HEK293 (cell line): ENCODE measurements at regions not wholly inside any gene's neighbourhood (a gene's known extent, or its start where the extent isn't known, plus 50 kb on each side); places are given as distances from the start of the nearest gene placed in this dataset.

Experiments used
- CTCF ChIA-PET: fragments of 350-600 bp; formaldehyde crosslinking; extraction: SDS; loops from one replicate; lab custom pipeline; 2021; ENCODE audit warnings: antibody characterized with exemption; lab: Yijun Ruan, JAX
- POLR2A ChIA-PET: fragments of 300-600 bp; formaldehyde crosslinking; extraction: SDS; loops from one replicate; lab custom pipeline; 2020; ENCODE audit warnings: antibody characterized with exemption, inconsistent platforms; lab: Yijun Ruan, JAX
- H3K27ac ChIP-seq: fragments of 200-500 bp; sonication (Bioruptor generic); 2 replicates; pipeline ENCODE4 v1.5.1; 2014; ENCODE audit warnings: low read depth, low read length, control low read depth, inconsistent platforms; ENCODE audit errors: extremely low read depth
- H3K36me3 ChIP-seq, 2 experiments: fragments of 200-500 bp in 1 of 2; sonication (Bioruptor generic) in 1 of 2; 1 replicate in 1 of 2; 2 replicates in 1 of 2; pipeline ENCODE4 v1.5.1; 2014 to 2017; ENCODE audit warnings: inconsistent platforms in 2 of 2, low read length in 2 of 2; ENCODE audit not compliant: control insufficient read depth in 2 of 2, insufficient read depth in 1 of 2
- H3K4me1 ChIP-seq: fragments of 200-500 bp; sonication (Bioruptor generic); 2 replicates; pipeline ENCODE4 v1.5.1; 2014; ENCODE audit warnings: mild to moderate bottlenecking, low read length, inconsistent platforms; ENCODE audit not compliant: control insufficient read depth, insufficient read depth
- H3K4me3 ChIP-seq: 2 replicates; pipeline ENCODE4 v1.5.1; 2011; ENCODE audit warnings: low read depth, mild to moderate bottlenecking, control low read depth, low read length, moderate library complexity
- H3K9me3 ChIP-seq: fragments of 200-500 bp; sonication (Bioruptor generic); 2 replicates; pipeline ENCODE4 v1.5.1; 2014; ENCODE audit warnings: low read depth, low read length, inconsistent platforms; ENCODE audit not compliant: control insufficient read depth, insufficient read depth
- KLF9 ChIP-seq: fragments of 450-650 bp; formaldehyde crosslinking; IDR thresholded peaks from 2 replicates; pipeline ENCODE4 v1.5.1; 2016; ENCODE audit warnings: missing biosample characterization, missing genetic modification characterization, low read depth
- OSR2 ChIP-seq: fragments of 450-650 bp; formaldehyde crosslinking; IDR thresholded peaks from 2 replicates; pipeline ENCODE4 v1.5.1; 2016; ENCODE audit warnings: missing biosample characterization, missing genetic modification characterization
- SCRT1 ChIP-seq: fragments of 450-650 bp; formaldehyde crosslinking; IDR thresholded peaks from 2 replicates; pipeline ENCODE4 v1.5.1; 2016; ENCODE audit warnings: missing biosample characterization, missing genetic modification characterization, borderline replicate concordance
- WT1 ChIP-seq: fragments of 450-650 bp; formaldehyde crosslinking; IDR thresholded peaks from 2 replicates; pipeline ENCODE4 v1.5.1; 2016; ENCODE audit warnings: missing biosample characterization, missing genetic modification characterization
- YY1 ChIP-seq: fragments of 450-650 bp; formaldehyde crosslinking; IDR thresholded peaks from 2 replicates; pipeline ENCODE4 v1.5.1; 2018; ENCODE audit warnings: missing biosample characterization, missing genetic modification characterization
- ZNF112 ChIP-seq: fragments of 450-650 bp; formaldehyde crosslinking; IDR thresholded peaks from 2 replicates; pipeline ENCODE4 v1.5.0; 2017; ENCODE audit warnings: missing biosample characterization, missing genetic modification characterization
- ZNF24 ChIP-seq: fragments of 450-650 bp; formaldehyde crosslinking; IDR thresholded peaks from 2 replicates; pipeline ENCODE4 v1.5.1; 2016; ENCODE audit warnings: missing biosample characterization, missing genetic modification characterization
- ZNF311 ChIP-seq: fragments of 450-650 bp; formaldehyde crosslinking; IDR thresholded peaks from 2 replicates; pipeline ENCODE4 v1.5.1; 2017; ENCODE audit warnings: missing biosample characterization, missing genetic modification characterization, borderline replicate concordance
- ZNF324 ChIP-seq: fragments of 450-650 bp; formaldehyde crosslinking; IDR thresholded peaks from 2 replicates; pipeline ENCODE4 v1.5.1; 2016; ENCODE audit warnings: missing biosample characterization, missing genetic modification characterization
- ZNF354C ChIP-seq: fragments of 450-650 bp; formaldehyde crosslinking; IDR thresholded peaks from 2 replicates; pipeline ENCODE4 v1.5.1; 2016; ENCODE audit warnings: missing biosample characterization, missing genetic modification characterization, low read depth, borderline replicate concordance
- ZNF416 ChIP-seq: fragments of 450-650 bp; formaldehyde crosslinking; IDR thresholded peaks from 2 replicates; pipeline ENCODE4 v1.5.1; 2016; ENCODE audit warnings: missing biosample characterization, missing genetic modification characterization
- ZNF548 ChIP-seq: fragments of 450-650 bp; formaldehyde crosslinking; IDR thresholded peaks from 2 replicates; pipeline ENCODE4 v1.5.1; 2016; ENCODE audit warnings: missing biosample characterization, missing genetic modification characterization
- ZNF549 ChIP-seq: fragments of 450-650 bp; IDR thresholded peaks from 2 replicates; pipeline ENCODE4 v1.5.1; 2018; ENCODE audit warnings: missing biosample characterization, missing genetic modification characterization, mild to moderate bottlenecking, inconsistent platforms, moderate library complexity
- ZNF664 ChIP-seq: fragments of 450-650 bp; formaldehyde crosslinking; IDR thresholded peaks from 2 replicates; pipeline ENCODE4 v1.5.1; 2016; ENCODE audit warnings: missing biosample characterization, missing genetic modification characterization
- ZSCAN30 ChIP-seq: fragments of 450-650 bp; IDR thresholded peaks from 2 replicates; pipeline ENCODE4 v1.5.1; 2018; ENCODE audit warnings: missing biosample characterization, mild to moderate bottlenecking, missing genetic modification characterization, moderate library complexity
- TF ChIP-seq, protein P1 (sequence below): fragments of 450-650 bp; formaldehyde crosslinking; IDR thresholded peaks from 2 replicates; pipeline ENCODE4 v1.5.1; 2016; ENCODE audit warnings: missing biosample characterization, missing genetic modification characterization, borderline replicate concordance
- TF ChIP-seq, protein P2 (sequence below): fragments of 450-650 bp; formaldehyde crosslinking; IDR thresholded peaks from 2 replicates; pipeline ENCODE4 v1.5.1; 2017; ENCODE audit warnings: missing biosample characterization, missing genetic modification characterization
- TF ChIP-seq, protein P3 (sequence below): fragments of 450-650 bp; IDR thresholded peaks from 2 replicates; pipeline ENCODE4 v1.5.1; 2018; ENCODE audit warnings: missing biosample characterization, missing genetic modification characterization
- TF ChIP-seq, protein P4 (sequence below): fragments of 450-650 bp; formaldehyde crosslinking; IDR thresholded peaks from 2 replicates; pipeline ENCODE4 v1.5.1; 2017; ENCODE audit warnings: missing biosample characterization, missing genetic modification characterization
- TF ChIP-seq, protein P5 (sequence below): fragments of 450-650 bp; formaldehyde crosslinking; IDR thresholded peaks from 2 replicates; pipeline ENCODE4 v1.5.1; 2016; ENCODE audit warnings: missing biosample characterization, missing genetic modification characterization

DNA sequence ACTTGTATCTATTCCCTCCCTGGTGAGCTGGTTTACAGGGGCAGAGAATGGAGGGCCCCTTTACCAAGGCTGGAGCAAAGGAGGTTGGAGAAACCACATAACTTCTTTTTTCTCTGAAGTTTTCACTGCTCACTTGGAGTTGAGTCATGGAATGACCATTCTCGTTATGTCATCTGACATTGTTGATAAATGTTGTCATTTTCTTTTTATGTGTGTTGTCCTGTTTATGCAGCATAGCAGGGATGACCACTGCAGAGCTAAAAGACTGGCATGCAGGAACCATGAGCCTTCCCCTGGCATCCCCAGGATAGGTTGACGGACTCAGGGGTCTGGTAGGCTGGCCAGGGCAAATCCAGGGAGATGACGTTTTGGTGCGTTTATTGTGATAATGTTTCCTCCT lies 256.8 kb upstream of the DDHD1 start (continued):
- TF ChIP-seq ZNF324 (tag by site-specific recombination) (no peak), ZSCAN30 (tag by site-specific recombination) (no peak)

DNA sequence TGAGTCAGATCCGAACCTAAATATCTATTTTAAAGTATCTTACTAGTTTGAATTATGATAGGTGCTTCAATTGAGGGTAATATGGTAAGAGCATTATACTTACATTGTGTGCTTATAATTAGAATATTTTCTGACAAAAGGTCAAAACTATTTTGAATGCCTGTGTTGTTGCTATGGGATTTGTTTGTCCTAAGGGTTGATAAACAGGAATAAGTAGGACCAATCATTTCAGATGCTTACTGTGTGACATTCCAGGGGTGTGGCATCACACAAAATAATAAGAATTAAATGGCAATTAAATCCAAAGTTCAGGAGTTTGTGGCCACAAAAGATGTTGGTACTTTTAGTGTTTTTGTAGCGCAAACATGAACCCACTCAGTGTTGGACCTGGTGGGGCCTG lies 256.2 kb upstream of the DDHD1 start:
- Histone ChIP-seq H3K4me1 (no peaks in the 10 kb centered on the region), H3K36me3 (no peaks in the 10 kb centered on the region), H3K4me3 (no peak overlapping the region), H3K27ac (no peak overlapping the region), H3K9me3 (no peaks in the 10 kb centered on the region)
- ChIA-PET POLR2A (no interaction called here), CTCF (no interaction called here)
- TF ChIP-seq YY1 (tag by site-specific recombination) (no peak), ZNF416 (tag by site-specific recombination) (no peak), ZNF549 (tag by site-specific recombination) (no peak), ZNF664 (no peak), WT1 (tag by site-specific recombination) (no peak), ZNF354C (no peak), ZNF24 (tag by site-specific recombination) (no peak), KLF9 (no peak), ZNF548 (tag by site-specific recombination) (no peak)
- TF ChIP-seq, protein P1, sequence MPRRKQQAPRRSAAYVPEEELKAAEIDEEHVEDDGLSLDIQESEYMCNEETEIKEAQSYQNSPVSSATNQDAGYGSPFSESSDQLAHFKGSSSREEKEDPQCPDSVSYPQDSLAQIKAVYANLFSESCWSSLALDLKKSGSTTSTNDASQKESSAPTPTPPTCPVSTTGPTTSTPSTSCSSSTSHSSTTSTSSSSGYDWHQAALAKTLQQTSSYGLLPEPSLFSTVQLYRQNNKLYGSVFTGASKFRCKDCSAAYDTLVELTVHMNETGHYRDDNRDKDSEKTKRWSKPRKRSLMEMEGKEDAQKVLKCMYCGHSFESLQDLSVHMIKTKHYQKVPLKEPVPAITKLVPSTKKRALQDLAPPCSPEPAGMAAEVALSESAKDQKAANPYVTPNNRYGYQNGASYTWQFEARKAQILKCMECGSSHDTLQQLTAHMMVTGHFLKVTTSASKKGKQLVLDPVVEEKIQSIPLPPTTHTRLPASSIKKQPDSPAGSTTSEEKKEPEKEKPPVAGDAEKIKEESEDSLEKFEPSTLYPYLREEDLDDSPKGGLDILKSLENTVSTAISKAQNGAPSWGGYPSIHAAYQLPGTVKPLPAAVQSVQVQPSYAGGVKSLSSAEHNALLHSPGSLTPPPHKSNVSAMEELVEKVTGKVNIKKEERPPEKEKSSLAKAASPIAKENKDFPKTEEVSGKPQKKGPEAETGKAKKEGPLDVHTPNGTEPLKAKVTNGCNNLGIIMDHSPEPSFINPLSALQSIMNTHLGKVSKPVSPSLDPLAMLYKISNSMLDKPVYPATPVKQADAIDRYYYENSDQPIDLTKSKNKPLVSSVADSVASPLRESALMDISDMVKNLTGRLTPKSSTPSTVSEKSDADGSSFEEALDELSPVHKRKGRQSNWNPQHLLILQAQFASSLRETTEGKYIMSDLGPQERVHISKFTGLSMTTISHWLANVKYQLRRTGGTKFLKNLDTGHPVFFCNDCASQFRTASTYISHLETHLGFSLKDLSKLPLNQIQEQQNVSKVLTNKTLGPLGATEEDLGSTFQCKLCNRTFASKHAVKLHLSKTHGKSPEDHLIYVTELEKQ: no peak
- TF ChIP-seq, protein P2, sequence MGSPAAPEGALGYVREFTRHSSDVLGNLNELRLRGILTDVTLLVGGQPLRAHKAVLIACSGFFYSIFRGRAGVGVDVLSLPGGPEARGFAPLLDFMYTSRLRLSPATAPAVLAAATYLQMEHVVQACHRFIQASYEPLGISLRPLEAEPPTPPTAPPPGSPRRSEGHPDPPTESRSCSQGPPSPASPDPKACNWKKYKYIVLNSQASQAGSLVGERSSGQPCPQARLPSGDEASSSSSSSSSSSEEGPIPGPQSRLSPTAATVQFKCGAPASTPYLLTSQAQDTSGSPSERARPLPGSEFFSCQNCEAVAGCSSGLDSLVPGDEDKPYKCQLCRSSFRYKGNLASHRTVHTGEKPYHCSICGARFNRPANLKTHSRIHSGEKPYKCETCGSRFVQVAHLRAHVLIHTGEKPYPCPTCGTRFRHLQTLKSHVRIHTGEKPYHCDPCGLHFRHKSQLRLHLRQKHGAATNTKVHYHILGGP (tag by site-specific recombination): no peak
- TF ChIP-seq, protein P3, sequence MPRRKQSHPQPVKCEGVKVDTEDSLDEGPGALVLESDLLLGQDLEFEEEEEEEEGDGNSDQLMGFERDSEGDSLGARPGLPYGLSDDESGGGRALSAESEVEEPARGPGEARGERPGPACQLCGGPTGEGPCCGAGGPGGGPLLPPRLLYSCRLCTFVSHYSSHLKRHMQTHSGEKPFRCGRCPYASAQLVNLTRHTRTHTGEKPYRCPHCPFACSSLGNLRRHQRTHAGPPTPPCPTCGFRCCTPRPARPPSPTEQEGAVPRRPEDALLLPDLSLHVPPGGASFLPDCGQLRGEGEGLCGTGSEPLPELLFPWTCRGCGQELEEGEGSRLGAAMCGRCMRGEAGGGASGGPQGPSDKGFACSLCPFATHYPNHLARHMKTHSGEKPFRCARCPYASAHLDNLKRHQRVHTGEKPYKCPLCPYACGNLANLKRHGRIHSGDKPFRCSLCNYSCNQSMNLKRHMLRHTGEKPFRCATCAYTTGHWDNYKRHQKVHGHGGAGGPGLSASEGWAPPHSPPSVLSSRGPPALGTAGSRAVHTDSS (tag by site-specific recombination): no peak
- TF ChIP-seq, protein P4, sequence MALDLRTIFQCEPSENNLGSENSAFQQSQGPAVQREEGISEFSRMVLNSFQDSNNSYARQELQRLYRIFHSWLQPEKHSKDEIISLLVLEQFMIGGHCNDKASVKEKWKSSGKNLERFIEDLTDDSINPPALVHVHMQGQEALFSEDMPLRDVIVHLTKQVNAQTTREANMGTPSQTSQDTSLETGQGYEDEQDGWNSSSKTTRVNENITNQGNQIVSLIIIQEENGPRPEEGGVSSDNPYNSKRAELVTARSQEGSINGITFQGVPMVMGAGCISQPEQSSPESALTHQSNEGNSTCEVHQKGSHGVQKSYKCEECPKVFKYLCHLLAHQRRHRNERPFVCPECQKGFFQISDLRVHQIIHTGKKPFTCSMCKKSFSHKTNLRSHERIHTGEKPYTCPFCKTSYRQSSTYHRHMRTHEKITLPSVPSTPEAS (tag by site-specific recombination): no peak

DNA sequence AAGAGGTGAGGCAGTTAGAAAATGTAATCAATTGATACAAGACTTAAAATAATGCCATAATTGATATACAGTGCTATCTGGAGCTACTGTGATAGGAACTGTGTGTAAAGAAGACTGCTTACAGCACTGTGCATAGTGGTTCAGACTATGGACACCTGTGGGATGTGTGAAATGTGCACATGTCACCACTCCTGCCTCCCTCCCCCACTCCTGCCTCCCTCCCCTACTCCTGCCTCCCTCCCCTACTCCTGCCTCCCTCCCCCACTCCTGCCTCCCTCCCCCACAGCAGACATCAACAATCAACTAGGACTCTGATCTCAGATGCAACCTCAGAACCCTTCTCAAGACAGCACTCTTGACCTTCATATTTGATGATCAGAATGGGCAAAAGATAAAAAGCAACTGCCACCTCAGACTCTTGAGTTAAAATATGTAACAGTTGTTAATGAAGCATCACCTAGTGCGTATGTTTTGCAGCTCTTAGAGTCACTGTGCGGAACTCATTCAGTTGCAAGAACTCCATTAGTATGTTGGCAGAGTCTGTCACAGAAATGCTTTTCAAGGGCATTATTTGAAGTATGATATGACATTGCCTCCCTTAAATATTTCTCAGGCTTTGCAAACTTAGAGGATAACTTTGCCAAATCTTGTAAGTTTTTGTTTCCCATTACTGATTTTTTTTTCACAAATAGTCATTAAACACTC lies 255.2 kb upstream of the DDHD1 start:
- ChIA-PET CTCF (interaction anchor here (0.5 to 0.8 kb wide), 3 partner anchors 10 to 116 kb away, joined by 3 read pairs; no protein-coding TSS in a partner anchor), POLR2A (no interaction called here)
- no peak overlapping the region for H3K4me3 ChIP-seq
- no peaks in the 10 kb centered on the region for H3K36me3 ChIP-seq
- H3K27ac ChIP-seq: no peak overlapping the region
- H3K9me3 ChIP-seq: no peaks in the 10 kb centered on the region
- no peaks in the 10 kb centered on the region for H3K4me1 ChIP-seq
- TF ChIP-seq ZNF311 (no peak), ZNF112 (tag by site-specific recombination) (no peak), YY1 (tag by site-specific recombination) (no peak), SCRT1 (tag by site-specific recombination) (no peak), OSR2 (tag by site-specific recombination) (no peak)
- TF ChIP-seq, protein P2 (tag by site-specific recombination): no peak
- TF ChIP-seq, protein P5, sequence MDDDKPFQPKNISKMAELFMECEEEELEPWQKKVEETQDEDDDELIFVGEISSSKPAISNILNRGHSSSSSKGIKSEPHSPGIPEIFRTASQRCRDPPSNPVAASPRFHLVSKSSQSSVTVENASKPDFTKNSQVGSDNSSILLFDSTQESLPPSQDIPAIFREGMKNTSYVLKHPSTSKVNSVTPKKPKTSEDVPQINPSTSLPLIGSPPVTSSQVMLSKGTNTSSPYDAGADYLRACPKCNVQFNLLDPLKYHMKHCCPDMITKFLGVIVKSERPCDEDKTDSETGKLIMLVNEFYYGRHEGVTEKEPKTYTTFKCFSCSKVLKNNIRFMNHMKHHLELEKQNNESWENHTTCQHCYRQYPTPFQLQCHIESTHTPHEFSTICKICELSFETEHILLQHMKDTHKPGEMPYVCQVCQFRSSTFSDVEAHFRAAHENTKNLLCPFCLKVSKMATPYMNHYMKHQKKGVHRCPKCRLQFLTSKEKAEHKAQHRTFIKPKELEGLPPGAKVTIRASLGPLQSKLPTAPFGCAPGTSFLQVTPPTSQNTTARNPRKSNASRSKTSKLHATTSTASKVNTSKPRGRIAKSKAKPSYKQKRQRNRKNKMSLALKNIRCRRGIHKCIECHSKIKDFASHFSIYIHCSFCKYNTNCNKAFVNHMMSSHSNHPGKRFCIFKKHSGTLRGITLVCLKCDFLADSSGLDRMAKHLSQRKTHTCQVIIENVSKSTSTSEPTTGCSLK (tag by site-specific recombination): no peak
